Right lobe of liver (tissue), 4 donors: ENCODE measurements at regions not wholly inside any gene's neighbourhood (a gene's known extent, or its start where the extent isn't known, plus 50 kb on each side); places are given as distances from the start of the nearest gene placed in this dataset.

Experiments
- POLR2A ChIP-seq: fragments of 450-650 bp; IDR thresholded peaks from one replicate; pipeline ENCODE4 v1.6.1; 2017; ENCODE audit warnings: antibody characterized with exemption, mild to moderate bottlenecking
- TF ChIP-seq, protein P1 (sequence below), 4 donors: fragments of 200-600 bp in 3 of 4; fragments of 450-650 bp in 1 of 4; IDR thresholded peaks; one replicate each; pipeline versions ENCODE4 v1.5.1 to v1.8.0; 2016 to 2022; ENCODE audit warnings: antibody characterized with exemption in 4 of 4, mild to moderate bottlenecking in 2 of 4
- donor health status: DM: no; HTN: no; CAD: no.
- donor health status: DM: no; HTN: no; CAD: no.
- donor health status: DM: no; HTN: yes; CAD: no.

- TF ChIP-seq, protein P1, sequence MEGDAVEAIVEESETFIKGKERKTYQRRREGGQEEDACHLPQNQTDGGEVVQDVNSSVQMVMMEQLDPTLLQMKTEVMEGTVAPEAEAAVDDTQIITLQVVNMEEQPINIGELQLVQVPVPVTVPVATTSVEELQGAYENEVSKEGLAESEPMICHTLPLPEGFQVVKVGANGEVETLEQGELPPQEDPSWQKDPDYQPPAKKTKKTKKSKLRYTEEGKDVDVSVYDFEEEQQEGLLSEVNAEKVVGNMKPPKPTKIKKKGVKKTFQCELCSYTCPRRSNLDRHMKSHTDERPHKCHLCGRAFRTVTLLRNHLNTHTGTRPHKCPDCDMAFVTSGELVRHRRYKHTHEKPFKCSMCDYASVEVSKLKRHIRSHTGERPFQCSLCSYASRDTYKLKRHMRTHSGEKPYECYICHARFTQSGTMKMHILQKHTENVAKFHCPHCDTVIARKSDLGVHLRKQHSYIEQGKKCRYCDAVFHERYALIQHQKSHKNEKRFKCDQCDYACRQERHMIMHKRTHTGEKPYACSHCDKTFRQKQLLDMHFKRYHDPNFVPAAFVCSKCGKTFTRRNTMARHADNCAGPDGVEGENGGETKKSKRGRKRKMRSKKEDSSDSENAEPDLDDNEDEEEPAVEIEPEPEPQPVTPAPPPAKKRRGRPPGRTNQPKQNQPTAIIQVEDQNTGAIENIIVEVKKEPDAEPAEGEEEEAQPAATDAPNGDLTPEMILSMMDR (IDR thresholded peaks at IDR 0.05) = no peak
- TF ChIP-seq POLR2A = no peak
Measured at GRCh38 chr20:51906049-51906448, 103.7 kb upstream of the SALL4 start.
